ENCODE measurements at regions not wholly inside any gene's neighbourhood (a gene's known extent, or its start where the extent isn't known, plus 50 kb on each side); places are given as distances from the start of the nearest gene placed in this dataset.
"Not testable (repeated sequence)": the region's sequence is repeated elsewhere in the genome, so short reads cannot be mapped to it uniquely, and the experiment has no call there.

DNA sequence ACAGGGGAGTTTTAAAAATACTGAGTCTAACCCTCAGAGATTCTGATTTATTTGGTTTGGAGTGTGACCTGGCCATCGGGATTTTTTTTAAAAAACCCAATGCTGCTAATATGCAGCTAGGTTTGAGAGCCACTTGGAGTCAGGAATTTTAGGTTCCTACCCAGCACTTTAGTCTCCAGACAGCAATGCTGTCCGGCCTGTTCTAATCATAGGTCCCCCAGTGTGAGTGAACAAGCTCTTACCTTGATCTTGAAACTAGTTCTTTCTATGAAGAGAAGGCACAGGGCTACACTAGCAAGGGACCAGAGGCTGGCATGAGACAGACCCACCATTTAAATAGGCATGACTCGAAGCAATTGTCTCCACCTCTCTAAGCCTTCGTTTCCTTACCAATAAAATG is 103.5 kb downstream of the SMIM20 start:
- Histone ChIP-seq H3K18ac (ENCODE audit: low read length) (no peak overlapping the region), H2AK5ac (ENCODE audit: low read depth, low read length) (no peak overlapping the region), H3K14ac (ENCODE audit: low read length) (no peak overlapping the region), H3K4me1 (ENCODE audit: control insufficient read depth in 2 of 2, insufficient read depth in 1 of 2, low read depth in 1 of 2, low read length in 2 of 2) (no peaks in the 10 kb centered on the region), H2BK120ac (ENCODE audit: low read depth, low read length) (no peak overlapping the region), H3K9ac (ENCODE audit: low read depth, low read length, poor library complexity) (no peak overlapping the region), H2BK5ac (ENCODE audit: low read length) (no peak overlapping the region), H2AFZ (ENCODE audit: low read length) (no peak overlapping the region), H4K91ac (ENCODE audit: low read depth, low read length, poor library complexity) (no peak overlapping the region), H3K79me1 (ENCODE audit: low read depth, low read length) (no peaks in the 10 kb centered on the region), H3K4me3 (ENCODE audit: low read length in 2 of 2) (no peak overlapping the region), H3K27me3 (ENCODE audit: control insufficient read depth in 3 of 3, insufficient read depth in 3 of 3, low read depth in 1 of 3, low read length in 3 of 3) (no peaks in the 10 kb centered on the region), H2BK15ac (ENCODE audit: low read length) (no peak overlapping the region), H3K23ac (ENCODE audit: low read depth, low read length, poor library complexity) (no peak overlapping the region), H3K4ac (ENCODE audit: low read length) (no peak overlapping the region), H3K27ac (replicated peaks; ENCODE audit: low read length) (no peak overlapping the region), H3K9me3 (replicated peaks in 1 of 2; ENCODE audit: control insufficient read depth in 2 of 2, insufficient read depth in 1 of 2, low read depth in 1 of 2, low read length in 2 of 2) (peaks cover 0 to 2% of the 10 kb centered on the region in 2 donors), H4K8ac (ENCODE audit: low read depth, low read length) (no peak overlapping the region), H3K4me2 (ENCODE audit: insufficient read depth, low read length, poor library complexity, severe bottlenecking) (no peak overlapping the region), H2BK12ac (ENCODE audit: low read length) (no peak overlapping the region), H3K36me3 (replicated peaks in 1 of 2; ENCODE audit: control insufficient read depth in 2 of 2, insufficient read depth in 2 of 2, low read length in 2 of 2) (no peaks in the 10 kb centered on the region)
- no peak for DNase-seq (ENCODE audit: low spot score)
- WGBS, 2 donors (ENCODE audit: extremely low coverage in 2 of 2, insufficient read length in 2 of 2, insufficient replicate concordance in 1 of 2): no CpG with 5 or more reads among the region's 4 CpGs

GRCh38 chr4:26017961-26018700 is 104.1 kb downstream of the SMIM20 start:
- H3K9ac ChIP-seq (ENCODE audit: low read depth, low read length, poor library complexity); H3K4me2 ChIP-seq (ENCODE audit: insufficient read depth, low read length, poor library complexity, severe bottlenecking); H3K36me3 ChIP-seq (replicated peaks in 1 of 2; ENCODE audit: control insufficient read depth in 2 of 2, insufficient read depth in 2 of 2, low read length in 2 of 2); H4K91ac ChIP-seq (ENCODE audit: low read depth, low read length, poor library complexity); H2BK12ac ChIP-seq (ENCODE audit: low read length); H3K14ac ChIP-seq (ENCODE audit: low read length); H2BK15ac ChIP-seq (ENCODE audit: low read length); H2BK5ac ChIP-seq (ENCODE audit: low read length); H3K23ac ChIP-seq (ENCODE audit: low read depth, low read length, poor library complexity); H3K18ac ChIP-seq (ENCODE audit: low read length); DNase-seq (ENCODE audit: low spot score); H2BK120ac ChIP-seq (ENCODE audit: low read depth, low read length); H3K9me3 ChIP-seq (replicated peaks in 1 of 2; ENCODE audit: control insufficient read depth in 2 of 2, insufficient read depth in 1 of 2, low read depth in 1 of 2, low read length in 2 of 2); H4K8ac ChIP-seq (ENCODE audit: low read depth, low read length); H3K79me1 ChIP-seq (ENCODE audit: low read depth, low read length); H2AFZ ChIP-seq (ENCODE audit: low read length); H3K4ac ChIP-seq (ENCODE audit: low read length); H3K27ac ChIP-seq (replicated peaks; ENCODE audit: low read length); H3K27me3 ChIP-seq (ENCODE audit: control insufficient read depth in 3 of 3, insufficient read depth in 3 of 3, low read depth in 1 of 3, low read length in 3 of 3); H3K4me1 ChIP-seq (ENCODE audit: control insufficient read depth in 2 of 2, insufficient read depth in 1 of 2, low read depth in 1 of 2, low read length in 2 of 2); H2AK5ac ChIP-seq (ENCODE audit: low read depth, low read length): not testable (repeated sequence)
- no CpG with 5 or more reads among the region's 6 CpGs for WGBS, 2 donors (ENCODE audit: extremely low coverage in 2 of 2, insufficient read length in 2 of 2, insufficient replicate concordance in 1 of 2)
- H3K4me3 ChIP-seq (ENCODE audit: low read length in 2 of 2): peak overlapping the region in 1 of 2 donors; percentile 44

DNA sequence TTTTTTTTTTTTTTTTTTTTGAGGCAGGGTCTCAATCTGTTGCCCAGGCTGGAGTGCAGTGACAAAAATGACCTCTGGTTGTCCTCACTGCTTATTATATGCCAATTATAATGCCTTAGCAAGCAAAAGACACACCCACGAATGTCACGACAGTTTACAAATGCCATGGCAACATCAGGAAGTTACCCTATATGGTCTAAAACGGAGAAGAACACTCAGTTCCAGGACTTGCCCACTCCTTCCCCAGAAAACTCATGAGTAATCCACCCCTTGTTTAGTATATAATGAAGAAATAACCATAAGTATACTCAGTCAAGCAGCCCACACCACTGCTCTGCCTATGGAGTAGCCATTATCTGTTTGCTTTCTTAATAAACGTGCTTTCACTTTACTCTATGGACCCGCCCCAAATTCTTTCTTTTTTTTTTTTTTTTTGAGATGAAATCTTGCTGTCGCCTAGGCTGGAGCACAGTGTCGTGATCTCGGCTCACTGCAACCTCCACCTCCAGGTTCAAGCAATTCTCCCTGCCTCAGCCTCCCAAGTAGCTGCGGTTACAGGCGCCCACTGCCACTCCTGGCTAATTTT is 106.2 kb downstream of the SMIM20 start:
- Histone ChIP-seq H3K4me3 (ENCODE audit: low read length in 2 of 2) (no peak overlapping the region), H2BK12ac (ENCODE audit: low read length) (no peak overlapping the region), H2BK15ac (ENCODE audit: low read length) (no peak overlapping the region), H2BK120ac (ENCODE audit: low read depth, low read length) (no peak overlapping the region), H3K23ac (ENCODE audit: low read depth, low read length, poor library complexity) (no peak overlapping the region), H3K36me3 (replicated peaks in 1 of 2; ENCODE audit: control insufficient read depth in 2 of 2, insufficient read depth in 2 of 2, low read length in 2 of 2) (no peaks in the 10 kb centered on the region), H3K14ac (ENCODE audit: low read length) (no peak overlapping the region), H2BK5ac (ENCODE audit: low read length) (no peak overlapping the region), H3K4ac (ENCODE audit: low read length) (no peak overlapping the region), H3K18ac (ENCODE audit: low read length) (no peak overlapping the region), H3K9ac (ENCODE audit: low read depth, low read length, poor library complexity) (no peak overlapping the region), H3K9me3 (replicated peaks in 1 of 2; ENCODE audit: control insufficient read depth in 2 of 2, insufficient read depth in 1 of 2, low read depth in 1 of 2, low read length in 2 of 2) (peaks cover 0 to 2% of the 10 kb centered on the region in 2 donors), H4K91ac (ENCODE audit: low read depth, low read length, poor library complexity) (no peak overlapping the region), H3K4me2 (ENCODE audit: insufficient read depth, low read length, poor library complexity, severe bottlenecking) (no peak overlapping the region), H2AK5ac (ENCODE audit: low read depth, low read length) (no peak overlapping the region), H3K4me1 (ENCODE audit: control insufficient read depth in 2 of 2, insufficient read depth in 1 of 2, low read depth in 1 of 2, low read length in 2 of 2) (no peaks in the 10 kb centered on the region), H3K27me3 (ENCODE audit: control insufficient read depth in 3 of 3, insufficient read depth in 3 of 3, low read depth in 1 of 3, low read length in 3 of 3) (peaks cover 0 to 7% (median 0%) of the 10 kb centered on the region in 3 experiments), H3K27ac (replicated peaks; ENCODE audit: low read length) (no peak overlapping the region), H2AFZ (ENCODE audit: low read length) (no peak overlapping the region), H3K79me1 (ENCODE audit: low read depth, low read length) (no peaks in the 10 kb centered on the region), H4K8ac (ENCODE audit: low read depth, low read length) (no peak overlapping the region)
- no peak for DNase-seq (ENCODE audit: low spot score)
- no CpG with 5 or more reads among the region's 10 CpGs for WGBS, 2 donors (ENCODE audit: extremely low coverage in 2 of 2, insufficient read length in 2 of 2, insufficient replicate concordance in 1 of 2)

- Histone ChIP-seq H4K8ac (ENCODE audit: low read depth, low read length) (no peak overlapping the region), H3K27me3 (ENCODE audit: control insufficient read depth in 3 of 3, insufficient read depth in 3 of 3, low read depth in 1 of 3, low read length in 3 of 3) (peaks cover 0 to 7% (median 0%) of the 10 kb centered on the region in 3 experiments), H3K18ac (ENCODE audit: low read length) (no peak overlapping the region), H2AK5ac (ENCODE audit: low read depth, low read length) (no peak overlapping the region), H3K4me1 (ENCODE audit: control insufficient read depth in 2 of 2, insufficient read depth in 1 of 2, low read depth in 1 of 2, low read length in 2 of 2) (no peaks in the 10 kb centered on the region), H3K9me3 (replicated peaks in 1 of 2; ENCODE audit: control insufficient read depth in 2 of 2, insufficient read depth in 1 of 2, low read depth in 1 of 2, low read length in 2 of 2) (peaks cover 0 to 2% of the 10 kb centered on the region in 2 donors), H3K79me1 (ENCODE audit: low read depth, low read length) (no peaks in the 10 kb centered on the region), H3K36me3 (replicated peaks in 1 of 2; ENCODE audit: control insufficient read depth in 2 of 2, insufficient read depth in 2 of 2, low read length in 2 of 2) (no peaks in the 10 kb centered on the region), H2BK15ac (ENCODE audit: low read length) (no peak overlapping the region), H3K4me2 (ENCODE audit: insufficient read depth, low read length, poor library complexity, severe bottlenecking) (no peak overlapping the region), H2BK12ac (ENCODE audit: low read length) (no peak overlapping the region), H3K14ac (ENCODE audit: low read length) (no peak overlapping the region), H4K91ac (ENCODE audit: low read depth, low read length, poor library complexity) (no peak overlapping the region), H3K4ac (ENCODE audit: low read length) (no peak overlapping the region), H2AFZ (ENCODE audit: low read length) (no peak overlapping the region), H3K9ac (ENCODE audit: low read depth, low read length, poor library complexity) (no peak overlapping the region), H3K23ac (ENCODE audit: low read depth, low read length, poor library complexity) (no peak overlapping the region), H3K4me3 (ENCODE audit: low read length in 2 of 2) (no peak overlapping the region), H2BK120ac (ENCODE audit: low read depth, low read length) (no peak overlapping the region), H2BK5ac (ENCODE audit: low read length) (no peak overlapping the region), H3K27ac (replicated peaks; ENCODE audit: low read length) (no peak overlapping the region)
- WGBS, 2 donors (ENCODE audit: extremely low coverage in 2 of 2, insufficient read length in 2 of 2, insufficient replicate concordance in 1 of 2): no CpG with 5 or more reads among the region's 6 CpGs
- DNase-seq (ENCODE audit: low spot score): no peak
Measured at GRCh38 chr4:26020881-26021280, 106.9 kb downstream of the SMIM20 start.

Data from neuronal stem cell (in vitro differentiated cells).